Endothelial cell of umbilical vein (primary cell): ENCODE measurements at regions not wholly inside any gene's neighbourhood (a gene's known extent, or its start where the extent isn't known, plus 50 kb on each side); places are given as distances from the start of the nearest gene placed in this dataset.

Source experiments
- CTCF ChIP-seq, 2 donors: IDR thresholded peaks; 1 replicate in 1 of 2; 2 replicates in 1 of 2; pipeline ENCODE4 v1.5.1; 2011; ENCODE audit warnings: low read length in 2 of 2, mild to moderate bottlenecking in 2 of 2, moderate library complexity in 2 of 2, control low read depth in 1 of 2, inconsistent platforms in 1 of 2, low read depth in 1 of 2; ENCODE audit not compliant: insufficient read depth in 1 of 2; ENCODE audit errors: extremely low read depth in 1 of 2
- EZH2 ChIP-seq: IDR thresholded peaks from 2 replicates; pipeline ENCODE4 v1.6.1; 2012; ENCODE audit warnings: borderline replicate concordance, low read depth, mild to moderate bottlenecking, moderate library complexity, low read length, inconsistent platforms; ENCODE audit not compliant: severe bottlenecking
- FOS ChIP-seq: IDR thresholded peaks from 2 replicates; pipeline ENCODE4 v1.6.1; 2011; ENCODE audit warnings: mild to moderate bottlenecking, low read length, moderate library complexity, borderline replicate concordance; ENCODE audit not compliant: insufficient read depth
- GATA2 ChIP-seq: IDR thresholded peaks from 2 replicates; pipeline ENCODE4 v1.7.0; 2011; ENCODE audit warnings: low read depth, mild to moderate bottlenecking, moderate library complexity, mixed read lengths, low read length; ENCODE audit not compliant: insufficient read length, insufficient read depth
- JUN ChIP-seq: IDR thresholded peaks from 2 replicates; pipeline ENCODE4 v1.6.1; 2011; ENCODE audit warnings: borderline replicate concordance, low read depth; ENCODE audit not compliant: insufficient read length, insufficient read depth
- MAX ChIP-seq: IDR thresholded peaks from 2 replicates; pipeline ENCODE4 v1.6.1; 2011; ENCODE audit not compliant: insufficient read depth, insufficient read length
- MYC ChIP-seq: IDR thresholded peaks from one replicate; pipeline ENCODE4 v1.6.1; 2011; ENCODE audit warnings: mild to moderate bottlenecking, low read depth, low read length
- POLR2A ChIP-seq: IDR thresholded peaks from 2 replicates; pipeline ENCODE4 v1.6.1; 2012; ENCODE audit warnings: low read depth, mild to moderate bottlenecking, control low read depth, low read length
- POLR2AphosphoS5 ChIP-seq: IDR thresholded peaks from 2 replicates; pipeline ENCODE4 v1.6.1; 2012; ENCODE audit warnings: low read depth, mild to moderate bottlenecking, control low read depth, low read length, moderate library complexity; ENCODE audit not compliant: insufficient read depth

- TF ChIP-seq CTCF (IDR thresholded peaks at IDR 0.05; ENCODE audit: extremely low read depth in 1 of 2, insufficient read depth in 1 of 2, low read depth in 1 of 2, low read length in 2 of 2) (no peak), EZH2 (no peak), MAX (no peak), JUN (no peak), POLR2AphosphoS5 (no peak), POLR2A (no peak), FOS (no peak), MYC (no peak), GATA2 (no peak)
Measured at GRCh38 chr1:30226648-30227047, 496.7 kb downstream of the MATN1 start.
